ENCODE measurements at regions not wholly inside any gene's neighbourhood (a gene's known extent, or its start where the extent isn't known, plus 50 kb on each side); places are given as distances from the start of the nearest gene placed in this dataset.

DNA sequence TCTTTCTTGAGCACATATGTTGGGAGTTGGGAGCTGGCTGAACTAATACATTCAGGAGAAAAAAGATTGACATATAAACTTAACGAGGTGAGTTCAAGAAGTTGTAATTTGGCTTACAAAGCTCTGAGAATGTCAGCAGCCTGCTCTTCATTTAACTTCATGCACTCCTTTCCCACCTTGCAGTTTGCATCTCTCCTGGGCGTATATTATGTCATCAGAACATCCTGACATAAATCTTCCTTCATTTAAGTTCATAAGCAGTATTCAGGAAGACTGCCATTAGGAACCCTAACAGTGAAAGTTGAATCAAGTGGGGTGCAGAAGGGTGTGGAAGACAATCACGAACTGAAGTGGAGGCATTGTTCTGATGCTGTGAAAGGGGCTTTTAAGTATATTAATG is 288.1 kb downstream of the ARPP21 start:
- Histone ChIP-seq H3K27me3 (ENCODE audit: control insufficient read depth, insufficient read depth, low read length, poor library complexity, severe bottlenecking) (no peaks in the 10 kb centered on the region), H3K27ac (ENCODE audit: low read depth, low read length) (no peak overlapping the region), H3K36me3 (ENCODE audit: control insufficient read depth, insufficient read depth, low read length) (no peaks in the 10 kb centered on the region), H3K9me3 (ENCODE audit: control insufficient read depth, low read length) (peaks cover 9% of the 10 kb centered on the region), H3K4me3 (ENCODE audit: low read length) (no peak overlapping the region), H3K4me1 (ENCODE audit: control insufficient read depth, insufficient read depth, low read length) (no peaks in the 10 kb centered on the region), H3K9ac (ENCODE audit: extremely low read depth, low read length, poor library complexity, severe bottlenecking) (no peak overlapping the region)
- DNase-seq, result no peak
- WGBS, 2 experiments (ENCODE audit: insufficient coverage in 1 of 2, insufficient read length in 1 of 2), result 89 to 96% methylated on average over 2 to 3 of the region's 3 CpGs
- Mint-ChIP-seq H3K4me3 (no peak overlapping the region), H3K27ac (no peak overlapping the region), H3K36me3 (ENCODE audit: low read depth) (no peaks in the 10 kb centered on the region), H3K27me3 (ENCODE audit: insufficient read depth) (no peaks in the 10 kb centered on the region), H3K9me3 (peaks cover 12% of the 10 kb centered on the region), H3K4me1 (no peaks in the 10 kb centered on the region)
- TF ChIP-seq, protein P1, sequence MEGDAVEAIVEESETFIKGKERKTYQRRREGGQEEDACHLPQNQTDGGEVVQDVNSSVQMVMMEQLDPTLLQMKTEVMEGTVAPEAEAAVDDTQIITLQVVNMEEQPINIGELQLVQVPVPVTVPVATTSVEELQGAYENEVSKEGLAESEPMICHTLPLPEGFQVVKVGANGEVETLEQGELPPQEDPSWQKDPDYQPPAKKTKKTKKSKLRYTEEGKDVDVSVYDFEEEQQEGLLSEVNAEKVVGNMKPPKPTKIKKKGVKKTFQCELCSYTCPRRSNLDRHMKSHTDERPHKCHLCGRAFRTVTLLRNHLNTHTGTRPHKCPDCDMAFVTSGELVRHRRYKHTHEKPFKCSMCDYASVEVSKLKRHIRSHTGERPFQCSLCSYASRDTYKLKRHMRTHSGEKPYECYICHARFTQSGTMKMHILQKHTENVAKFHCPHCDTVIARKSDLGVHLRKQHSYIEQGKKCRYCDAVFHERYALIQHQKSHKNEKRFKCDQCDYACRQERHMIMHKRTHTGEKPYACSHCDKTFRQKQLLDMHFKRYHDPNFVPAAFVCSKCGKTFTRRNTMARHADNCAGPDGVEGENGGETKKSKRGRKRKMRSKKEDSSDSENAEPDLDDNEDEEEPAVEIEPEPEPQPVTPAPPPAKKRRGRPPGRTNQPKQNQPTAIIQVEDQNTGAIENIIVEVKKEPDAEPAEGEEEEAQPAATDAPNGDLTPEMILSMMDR (conservative IDR thresholded peaks at IDR 0.05), result no peak

- Mint-ChIP-seq H3K27me3 (ENCODE audit: insufficient read depth) (no peaks in the 10 kb centered on the region), H3K9me3 (peaks cover 4% of the 10 kb centered on the region), H3K36me3 (ENCODE audit: low read depth) (no peaks in the 10 kb centered on the region), H3K27ac (no peak overlapping the region), H3K4me3 (no peak overlapping the region), H3K4me1 (no peaks in the 10 kb centered on the region)
- Histone ChIP-seq H3K9me3 (ENCODE audit: control insufficient read depth, low read length) (no peaks in the 10 kb centered on the region), H3K36me3 (ENCODE audit: control insufficient read depth, insufficient read depth, low read length) (no peaks in the 10 kb centered on the region), H3K27ac (ENCODE audit: low read depth, low read length) (no peak overlapping the region), H3K9ac (ENCODE audit: extremely low read depth, low read length, poor library complexity, severe bottlenecking) (no peak overlapping the region), H3K27me3 (ENCODE audit: control insufficient read depth, insufficient read depth, low read length, poor library complexity, severe bottlenecking) (no peaks in the 10 kb centered on the region), H3K4me3 (ENCODE audit: low read length) (no peak overlapping the region), H3K4me1 (ENCODE audit: control insufficient read depth, insufficient read depth, low read length) (no peaks in the 10 kb centered on the region)
- WGBS, 2 experiments (ENCODE audit: insufficient coverage in 1 of 2, insufficient read length in 1 of 2), result 74 to 77% methylated on average over 3 of the region's 3 CpGs
- TF ChIP-seq, protein P1 (conservative IDR thresholded peaks at IDR 0.05), result no peak
- DNase-seq, result no peak
These were observed 289.8 kb downstream of the ARPP21 start for GRCh38 chr3:35929158-35929557.

- TF ChIP-seq, protein P1 (conservative IDR thresholded peaks at IDR 0.05), result no peak
- no peaks in the 10 kb centered on the region for H3K27me3 Mint-ChIP-seq (ENCODE audit: insufficient read depth)
- H3K27ac Mint-ChIP-seq, result no peak overlapping the region
- no peaks in the 10 kb centered on the region for H3K4me1 Mint-ChIP-seq
- H3K27me3 ChIP-seq (ENCODE audit: control insufficient read depth, insufficient read depth, low read length, poor library complexity, severe bottlenecking), result no peaks in the 10 kb centered on the region
- no peaks in the 10 kb centered on the region for H3K36me3 Mint-ChIP-seq (ENCODE audit: low read depth)
- no peak for DNase-seq
- no peak overlapping the region for H3K9ac ChIP-seq (ENCODE audit: extremely low read depth, low read length, poor library complexity, severe bottlenecking)
- H3K9me3 Mint-ChIP-seq, result no peaks in the 10 kb centered on the region
- no peaks in the 10 kb centered on the region for H3K4me1 ChIP-seq (ENCODE audit: control insufficient read depth, insufficient read depth, low read length)
- 90 to 100% methylated on average over 1 of the region's 1 CpG for WGBS, 2 experiments (ENCODE audit: insufficient coverage in 1 of 2, insufficient read length in 1 of 2)
- no peak overlapping the region for H3K4me3 Mint-ChIP-seq
- H3K27ac ChIP-seq (ENCODE audit: low read depth, low read length), result no peak overlapping the region
- H3K4me3 ChIP-seq (ENCODE audit: low read length), result no peak overlapping the region
- no peaks in the 10 kb centered on the region for H3K9me3 ChIP-seq (ENCODE audit: control insufficient read depth, low read length)
- no peaks in the 10 kb centered on the region for H3K36me3 ChIP-seq (ENCODE audit: control insufficient read depth, insufficient read depth, low read length)
These were observed 292.5 kb downstream of the ARPP21 start for GRCh38 chr3:35931867-35932266.
